HL-60 (cell line): ENCODE measurements at regions not wholly inside any gene's neighbourhood (a gene's known extent, or its start where the extent isn't known, plus 50 kb on each side); places are given as distances from the start of the nearest gene placed in this dataset.

Source experiments
- CTCF ChIP-seq: IDR thresholded peaks from one replicate; pipeline ENCODE4 v1.5.1; 2011; ENCODE audit warnings: low read length, control low read depth, inconsistent platforms; ENCODE audit not compliant: insufficient read depth
- REST ChIP-seq: IDR thresholded peaks from 2 replicates; pipeline ENCODE4 v1.6.1; 2012; ENCODE audit warnings: low read depth; ENCODE audit not compliant: insufficient replicate concordance

GRCh38 chr18:78241535-78242253, 737.9 kb upstream of the SALL3 start:
- TF ChIP-seq CTCF = no peak
- no peak for TF ChIP-seq REST
